MG63 (cell line): ENCODE measurements at regions not wholly inside any gene's neighbourhood (a gene's known extent, or its start where the extent isn't known, plus 50 kb on each side); places are given as distances from the start of the nearest gene placed in this dataset.
A peak's percentile ranks its signal among the peaks of the same experiment; 100 is the strongest.
"Not testable (repeated sequence)": the region's sequence is repeated elsewhere in the genome, so short reads cannot be mapped to it uniquely, and the experiment has no call there.

Source experiments
- DNase-seq: peaks from one replicate; pipeline ENCODE4 v3.0.0-alpha.2; 2020
- H3K27me3 ChIP-seq: fragments of 250-450 bp; sonication (Bioruptor Pico); 2 replicates; pipeline ENCODE4 v1.5.1; 2020; ENCODE audit warnings: mild to moderate bottlenecking, moderate library complexity
- H3K36me3 ChIP-seq: fragments of 250-450 bp; sonication (Bioruptor Pico); 2 replicates; pipeline ENCODE4 v1.5.1; 2020; ENCODE audit warnings: mild to moderate bottlenecking, moderate library complexity
- H3K4me3 ChIP-seq: fragments of 250-450 bp; sonication (Bioruptor Pico); 2 replicates; pipeline ENCODE4 v1.5.1; 2020; ENCODE audit warnings: mild to moderate bottlenecking, moderate library complexity
- H3K9me3 ChIP-seq: fragments of 250-450 bp; sonication (Bioruptor Pico); 2 replicates; pipeline ENCODE4 v1.5.1; 2020; ENCODE audit warnings: mild to moderate bottlenecking, moderate library complexity

DNA sequence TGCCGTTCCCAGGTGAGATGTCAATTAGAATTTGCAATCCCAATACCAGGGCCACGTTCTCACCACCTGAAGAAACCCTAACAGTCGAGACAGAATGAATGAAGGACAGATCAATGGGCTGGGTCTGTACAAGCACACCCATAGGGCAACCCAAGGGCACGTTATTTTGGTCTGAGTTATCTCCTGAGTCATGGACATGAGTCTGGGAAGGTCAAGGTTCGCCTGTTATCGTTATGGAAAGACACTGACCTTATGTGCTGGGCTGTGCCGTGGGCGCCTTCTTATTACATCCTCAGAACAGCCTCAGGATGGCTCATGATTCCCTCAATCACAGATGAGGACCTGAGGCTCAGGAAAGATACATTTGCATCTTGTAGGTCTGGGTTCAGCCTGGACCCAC, 175.0 kb upstream of the SULF2 start:
- H3K4me3 ChIP-seq = no peak overlapping the region
- no peaks in the 10 kb centered on the region for H3K27me3 ChIP-seq
- no peaks in the 10 kb centered on the region for H3K36me3 ChIP-seq
- DNase-seq = no peak
- H3K9me3 ChIP-seq = no peaks in the 10 kb centered on the region

DNA sequence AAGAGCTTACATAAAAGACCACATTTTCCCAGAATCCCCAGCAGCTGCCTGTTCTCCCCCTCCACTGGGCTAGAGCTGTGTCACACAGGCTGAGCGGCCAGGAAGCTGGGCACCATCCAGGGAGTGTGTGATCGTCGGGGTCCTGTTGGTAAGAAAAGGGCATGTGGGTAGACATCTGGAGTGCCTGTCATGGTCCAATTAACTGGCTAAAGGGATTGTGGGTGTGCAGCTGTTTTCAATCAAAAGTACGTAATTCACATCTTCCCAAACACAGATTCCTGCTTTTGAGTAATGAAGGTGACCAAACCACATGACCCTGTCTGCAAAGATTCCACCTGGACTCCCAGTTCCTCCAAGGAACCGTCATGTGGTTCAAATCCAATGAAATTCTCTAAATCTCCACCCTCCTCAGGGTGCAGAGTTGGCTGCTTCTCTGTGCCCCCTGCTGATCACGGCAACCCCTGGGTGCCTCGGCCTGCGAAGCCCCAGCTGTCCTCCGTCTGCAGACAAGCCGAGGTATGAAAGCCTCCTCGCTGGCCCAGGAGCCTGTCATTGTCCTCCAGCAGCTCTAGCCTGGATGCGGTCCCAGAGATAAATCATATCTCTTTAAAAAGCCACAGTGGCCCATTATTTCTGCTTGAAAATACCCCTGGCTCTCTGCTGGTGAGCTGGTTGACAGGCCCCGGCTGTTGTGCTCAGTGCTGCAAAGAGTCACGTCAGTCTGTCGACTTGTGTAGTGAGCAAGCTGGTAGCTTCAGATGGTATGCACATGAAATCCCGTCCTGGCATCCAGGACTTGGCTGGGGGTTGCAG, 172.9 kb upstream of the SULF2 start:
- H3K27me3 ChIP-seq, H3K4me3 ChIP-seq, H3K36me3 ChIP-seq, H3K9me3 ChIP-seq: not testable (repeated sequence)
- DNase-seq = peak; percentile 81

DNA sequence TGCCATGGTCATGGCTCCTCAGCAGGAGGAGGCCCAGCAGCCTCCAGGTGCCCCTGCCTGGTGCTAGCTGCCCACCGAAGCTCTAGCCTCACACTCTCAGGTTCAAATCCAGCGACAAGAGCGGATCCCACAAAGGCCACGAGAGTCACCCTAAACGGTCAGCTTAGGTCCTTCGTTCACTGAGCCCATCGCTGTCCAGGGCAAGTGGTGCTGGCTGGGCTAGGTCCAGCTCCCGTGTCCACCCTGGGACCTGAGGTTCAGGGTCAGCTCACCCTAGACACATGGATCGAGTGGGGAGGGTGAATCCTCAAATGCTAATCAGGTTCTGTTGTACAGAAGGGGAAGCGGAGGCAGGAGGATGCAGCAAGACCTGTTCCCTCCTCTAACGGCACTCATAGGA, 171.9 kb upstream of the SULF2 start:
- H3K9me3 ChIP-seq = no peaks in the 10 kb centered on the region
- no peak overlapping the region for H3K4me3 ChIP-seq
- H3K36me3 ChIP-seq = no peaks in the 10 kb centered on the region
- no peak for DNase-seq
- no peaks in the 10 kb centered on the region for H3K27me3 ChIP-seq

DNA sequence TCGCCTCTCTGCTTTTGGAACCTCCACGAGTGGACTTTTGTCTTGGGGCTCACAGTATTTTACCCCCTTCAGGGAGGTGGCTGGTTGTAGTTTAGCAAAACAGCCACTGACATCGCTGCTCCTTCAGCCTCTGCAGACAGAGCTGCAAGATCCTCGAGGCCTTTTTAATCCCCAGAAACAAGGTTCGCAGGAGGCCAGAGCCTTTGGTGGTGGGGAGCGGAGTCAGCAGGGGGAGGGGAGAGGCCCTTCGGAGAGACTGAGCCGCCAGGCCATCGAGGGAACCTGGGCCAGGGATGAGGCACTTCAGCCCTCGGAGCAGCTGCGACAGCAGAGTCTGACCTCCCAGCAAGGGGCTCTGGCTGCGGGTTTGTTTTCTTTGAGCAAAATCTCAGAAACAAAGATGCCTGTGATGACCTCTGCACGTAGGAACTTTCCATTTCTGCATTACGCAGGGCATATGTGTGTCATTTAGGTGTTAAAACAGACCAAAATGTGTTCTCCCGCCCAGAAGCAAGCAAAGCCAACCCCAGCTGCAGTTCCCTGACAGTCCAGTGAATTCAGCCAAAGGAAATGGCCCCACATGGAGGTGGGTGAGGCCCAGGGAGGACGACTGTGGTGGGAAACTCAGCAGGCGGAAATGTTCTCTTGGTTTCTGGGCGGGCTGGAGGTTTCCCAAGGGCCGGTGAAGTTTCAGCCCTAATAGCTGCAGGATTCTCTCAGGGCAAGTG, 171.2 kb upstream of the SULF2 start:
- no peak for DNase-seq
- H3K9me3 ChIP-seq = no peaks in the 10 kb centered on the region

DNA sequence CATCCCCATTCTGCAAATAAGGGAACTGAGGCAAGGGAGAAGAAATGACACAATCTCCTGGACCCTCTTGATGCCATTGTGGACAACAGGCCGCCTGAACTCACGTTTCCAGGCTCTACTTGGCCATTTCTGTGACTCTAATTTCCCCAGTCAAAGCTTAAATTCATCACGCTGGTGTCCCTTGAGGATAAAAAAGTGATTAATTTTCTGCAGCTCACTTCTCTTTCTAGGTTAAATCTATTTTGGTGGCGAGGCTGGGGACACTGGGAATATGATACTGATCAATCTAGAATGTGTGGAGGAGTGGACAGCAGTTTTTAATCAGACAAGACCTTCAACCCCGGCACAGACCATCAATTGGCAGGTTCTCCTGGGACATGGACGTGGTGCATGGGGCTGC, 168.2 kb upstream of the SULF2 start:
- H3K4me3 ChIP-seq = no peak overlapping the region
- no peak for DNase-seq
- no peaks in the 10 kb centered on the region for H3K9me3 ChIP-seq

More for the DNA sequence above, 171.2 kb upstream of the SULF2 start:
- no peak overlapping the region for H3K4me3 ChIP-seq
- H3K27me3 ChIP-seq = no peaks in the 10 kb centered on the region
- no peaks in the 10 kb centered on the region for H3K36me3 ChIP-seq

DNA sequence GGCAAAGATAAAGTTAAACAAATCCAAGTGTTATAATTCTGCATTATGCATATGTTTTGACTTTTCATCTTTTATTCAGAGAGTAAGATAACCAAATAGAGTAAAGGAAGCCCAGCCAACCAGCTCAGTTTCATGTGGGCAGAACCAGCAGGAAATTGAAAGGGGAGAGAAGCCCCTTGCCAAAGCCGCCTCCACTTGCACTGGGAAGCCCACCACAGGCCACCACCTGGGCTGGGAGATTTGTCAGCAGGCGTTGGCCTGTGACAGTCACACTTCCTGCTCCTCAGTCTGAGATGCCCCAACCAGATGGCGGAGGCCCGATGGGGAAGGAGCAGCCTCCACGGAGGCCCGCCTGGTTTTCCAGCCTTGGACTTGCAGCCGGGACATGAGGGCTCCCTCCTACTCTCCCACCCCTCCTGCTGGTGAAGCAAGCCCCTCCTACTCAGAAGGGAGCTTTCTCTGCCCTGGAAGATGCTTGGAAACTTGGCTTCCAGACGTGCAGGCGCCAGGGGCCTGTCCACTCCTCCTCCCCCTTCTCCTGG, 166.8 kb upstream of the SULF2 start:
- no peaks in the 10 kb centered on the region for H3K9me3 ChIP-seq
- no peak overlapping the region for H3K4me3 ChIP-seq
- H3K27me3 ChIP-seq = no peaks in the 10 kb centered on the region; the same call in 1 of the 2 replicates
- no peaks in the 10 kb centered on the region for H3K36me3 ChIP-seq
- no peak for DNase-seq

More for the DNA sequence above, 168.2 kb upstream of the SULF2 start:
- H3K27me3 ChIP-seq = no peaks in the 10 kb centered on the region
- no peaks in the 10 kb centered on the region for H3K36me3 ChIP-seq

DNA sequence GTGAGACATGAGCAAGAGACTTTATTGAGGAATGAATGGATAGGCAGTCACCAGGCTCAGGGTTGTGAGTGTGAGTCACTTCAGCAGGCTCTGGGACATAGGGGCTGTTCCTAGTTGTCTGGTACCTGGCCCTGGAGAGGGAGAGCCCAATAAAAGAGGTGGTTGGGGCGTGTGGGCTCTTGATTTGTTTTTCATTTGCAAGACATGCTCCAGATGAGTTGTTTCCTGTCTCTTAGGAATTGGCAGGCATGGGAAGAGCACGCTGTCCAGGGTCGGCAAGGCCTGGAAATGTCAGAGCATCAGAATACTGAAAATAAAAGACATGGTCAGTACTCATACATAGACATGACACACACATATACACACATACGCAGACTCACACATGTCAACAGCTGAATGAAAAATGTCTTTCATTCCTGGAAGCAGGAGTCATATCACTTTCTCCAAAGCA, 166.3 kb upstream of the SULF2 start:
- Histone ChIP-seq H3K27me3 (no peaks in the 10 kb centered on the region; the same call in none of the 2 replicates), H3K9me3 (no peaks in the 10 kb centered on the region), H3K36me3 (no peaks in the 10 kb centered on the region), H3K4me3 (no peak overlapping the region)
- DNase-seq = peak; percentile 51

DNA sequence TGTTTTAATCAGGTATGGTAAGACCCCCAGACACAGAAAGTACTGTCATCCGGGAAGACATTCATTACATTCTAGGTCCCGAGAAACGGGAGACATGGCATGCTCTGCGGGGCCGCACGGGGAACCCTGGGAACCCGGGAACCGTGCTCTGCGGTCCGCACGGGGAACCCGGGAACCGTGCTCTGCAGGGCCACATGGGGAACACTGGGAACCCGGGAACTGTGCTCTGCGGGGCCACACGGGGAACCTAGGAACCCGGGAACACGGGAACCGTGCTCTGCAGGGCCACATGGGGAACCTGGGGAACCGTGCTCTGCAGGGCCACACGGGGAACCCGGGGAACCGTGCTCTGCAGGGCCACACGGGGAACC, 165.6 kb upstream of the SULF2 start:
- no peak for DNase-seq
- Histone ChIP-seq H3K9me3 (no peaks in the 10 kb centered on the region), H3K36me3 (no peaks in the 10 kb centered on the region), H3K4me3 (no peak overlapping the region), H3K27me3 (no peaks in the 10 kb centered on the region; the same call in none of the 2 replicates)

DNA sequence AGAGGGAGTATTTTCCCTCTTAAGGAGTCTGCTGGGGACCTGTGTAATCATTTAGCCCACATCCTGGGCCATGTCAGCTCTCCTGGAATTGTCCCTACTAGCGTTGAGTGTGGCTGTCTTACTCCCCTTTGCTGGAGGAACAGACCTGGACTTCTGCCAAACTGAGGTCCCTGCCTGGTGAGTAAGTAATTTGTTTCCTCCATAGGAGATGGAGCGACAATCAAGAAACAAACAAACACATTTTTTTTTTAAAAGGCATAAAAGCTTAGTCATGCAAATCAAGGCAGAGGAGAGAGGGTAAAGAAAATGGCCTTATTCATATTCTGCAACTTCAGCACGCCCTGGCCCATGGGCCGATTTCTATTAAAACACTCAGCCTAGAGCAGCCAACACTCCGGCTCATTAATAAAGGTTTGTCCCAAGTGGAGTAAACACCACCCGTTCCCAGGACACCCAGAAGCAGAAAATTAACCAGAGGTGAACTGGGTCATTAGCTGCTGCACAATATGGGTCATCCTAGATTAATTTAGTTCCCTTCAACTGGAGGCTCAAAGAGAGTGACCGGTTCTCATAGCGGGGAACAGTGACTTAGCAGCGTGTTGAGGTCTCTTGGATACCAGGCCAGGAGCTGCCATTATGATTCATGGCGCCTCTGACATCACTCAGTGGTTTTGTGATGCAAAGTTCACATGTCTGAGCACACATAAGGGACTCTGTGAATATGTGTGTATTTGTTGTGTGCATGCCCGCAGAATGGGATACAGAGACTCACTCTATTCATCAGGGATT, 165.0 kb upstream of the SULF2 start:
- Histone ChIP-seq H3K9me3 (no peaks in the 10 kb centered on the region), H3K36me3 (no peaks in the 10 kb centered on the region), H3K4me3 (no peak overlapping the region), H3K27me3 (no peaks in the 10 kb centered on the region; the same call in none of the 2 replicates)
- peak; percentile 69 for DNase-seq

DNA sequence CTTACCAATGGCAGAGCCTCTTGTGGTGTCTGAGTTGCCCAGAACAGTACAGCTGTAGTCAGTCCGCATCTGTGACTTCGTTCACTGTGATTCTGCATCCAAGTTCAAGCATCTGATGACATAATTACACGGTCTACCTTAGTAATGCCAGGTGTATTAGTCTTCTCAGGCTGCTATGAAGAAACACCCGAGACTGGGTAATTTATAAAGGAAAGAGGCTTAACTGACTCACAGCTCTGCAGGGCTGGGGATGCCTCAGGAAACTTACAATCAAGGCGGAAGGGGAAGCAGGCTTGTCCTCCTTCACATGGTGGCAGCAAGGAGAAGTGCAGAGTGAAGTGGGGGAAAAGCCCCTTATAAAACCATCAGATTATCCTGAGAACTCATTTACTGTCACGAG, 163.9 kb upstream of the SULF2 start:
- Histone ChIP-seq H3K36me3 (no peaks in the 10 kb centered on the region), H3K27me3 (no peaks in the 10 kb centered on the region; the same call in none of the 2 replicates), H3K4me3 (no peak overlapping the region), H3K9me3 (no peaks in the 10 kb centered on the region)
- no peak for DNase-seq

DNA sequence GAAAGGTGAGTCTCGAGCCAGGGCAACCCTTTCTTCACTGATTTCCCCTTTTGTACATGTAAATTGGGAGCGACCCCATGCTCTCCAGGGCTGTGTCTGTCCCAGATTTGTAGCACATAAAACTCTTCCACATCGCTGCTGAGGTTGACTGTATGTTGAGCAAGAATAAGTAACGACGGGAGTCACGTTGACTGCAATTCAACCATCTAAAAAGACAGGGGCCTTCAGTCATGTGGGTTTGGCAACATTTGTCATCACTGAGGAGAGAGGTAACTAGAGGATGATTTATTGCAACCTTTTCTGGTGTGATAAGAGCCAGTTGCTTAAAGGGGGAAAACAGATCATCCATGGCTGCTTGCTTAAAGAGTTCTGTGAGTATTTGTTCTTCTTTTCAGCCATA, 159.4 kb upstream of the SULF2 start:
- Histone ChIP-seq H3K9me3 (no peaks in the 10 kb centered on the region), H3K4me3 (no peak overlapping the region), H3K27me3 (no peaks in the 10 kb centered on the region; the same call in none of the 2 replicates), H3K36me3 (no peaks in the 10 kb centered on the region)
- no peak for DNase-seq

DNA sequence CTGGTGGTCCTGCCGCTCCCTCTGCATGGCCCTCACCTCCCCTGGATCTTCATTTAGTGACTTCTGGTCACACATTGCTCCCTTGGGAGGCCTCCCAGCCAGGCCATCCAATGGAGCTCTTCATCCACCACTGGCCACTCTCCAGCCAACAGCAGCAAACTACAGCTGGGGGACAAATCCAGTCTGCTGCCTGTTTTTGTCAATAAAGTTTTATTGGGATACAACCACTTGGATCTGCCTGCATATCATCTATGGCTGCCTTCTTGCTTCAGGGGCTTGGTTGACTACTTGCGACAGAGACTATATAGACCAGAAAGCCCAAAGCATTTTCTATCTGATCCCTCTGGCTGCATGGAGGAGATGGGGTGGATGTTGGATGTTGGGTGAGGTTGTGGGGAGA, 156.6 kb upstream of the SULF2 start:
- no peak overlapping the region for H3K4me3 ChIP-seq
- no peaks in the 10 kb centered on the region for H3K36me3 ChIP-seq
- no peaks in the 10 kb centered on the region for H3K9me3 ChIP-seq
- H3K27me3 ChIP-seq = peaks cover 5% of the 10 kb centered on the region
- no peak for DNase-seq

DNA sequence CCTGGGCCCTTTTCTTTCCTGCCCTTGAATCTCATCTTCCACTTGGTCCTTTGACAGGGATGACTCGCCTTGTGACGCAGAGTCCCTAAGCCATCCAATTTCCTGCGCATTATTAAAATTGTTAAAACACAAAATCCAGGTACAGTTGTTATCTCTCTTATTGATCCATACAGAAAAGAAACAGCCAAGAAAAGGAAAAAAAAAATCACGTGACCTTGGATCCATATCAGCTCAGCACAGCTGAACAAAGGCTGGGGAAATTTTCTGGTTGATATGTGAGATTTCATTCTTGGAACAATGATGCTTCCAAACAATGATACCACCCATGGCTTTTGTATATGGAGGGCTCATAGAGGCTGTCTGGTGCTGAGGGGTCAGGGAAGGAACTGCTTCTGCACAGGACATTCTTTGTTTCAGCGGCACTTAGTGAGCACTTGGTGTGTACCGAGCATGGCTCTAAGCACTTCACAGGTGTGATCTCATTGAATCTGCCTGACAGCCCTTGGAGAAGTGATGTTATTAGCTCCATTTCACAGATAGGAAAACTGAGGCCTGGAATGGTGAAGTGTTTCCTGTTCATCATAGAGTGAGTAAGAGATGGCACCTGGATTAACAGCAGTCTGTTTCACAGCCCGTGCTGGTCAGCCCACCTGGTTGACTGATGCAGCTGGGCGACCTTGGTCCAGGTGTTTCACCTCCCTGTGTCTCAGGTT, 155.0 kb upstream of the SULF2 start:
- H3K4me3 ChIP-seq = no peak overlapping the region
- peaks cover 19% of the 10 kb centered on the region for H3K27me3 ChIP-seq
- no peaks in the 10 kb centered on the region for H3K9me3 ChIP-seq
- H3K36me3 ChIP-seq = no peaks in the 10 kb centered on the region
- no peak for DNase-seq

DNA sequence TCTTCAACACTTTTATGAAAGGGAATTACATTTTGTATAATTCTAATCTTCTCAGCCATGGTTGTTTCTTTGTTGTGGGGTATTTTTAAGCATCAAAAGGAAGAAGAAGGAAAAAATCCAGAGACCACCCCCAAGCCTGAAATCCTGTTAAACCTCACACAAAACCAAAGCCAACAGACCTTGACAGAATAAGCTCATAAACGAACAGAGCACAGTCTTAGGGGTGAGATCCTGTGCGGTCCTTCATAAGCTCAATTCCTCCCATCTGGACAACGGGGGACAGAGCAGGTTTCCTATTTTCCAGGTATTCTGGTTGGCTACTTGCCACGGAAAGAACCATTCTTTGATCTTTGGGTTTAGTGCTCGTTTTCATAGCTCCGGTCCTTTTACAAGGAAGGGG, 151.3 kb upstream of the SULF2 start:
- no peak for DNase-seq
- H3K9me3 ChIP-seq = no peaks in the 10 kb centered on the region
- peaks cover 32% of the 10 kb centered on the region for H3K27me3 ChIP-seq
- no peak overlapping the region for H3K4me3 ChIP-seq
- H3K36me3 ChIP-seq = no peaks in the 10 kb centered on the region

DNA sequence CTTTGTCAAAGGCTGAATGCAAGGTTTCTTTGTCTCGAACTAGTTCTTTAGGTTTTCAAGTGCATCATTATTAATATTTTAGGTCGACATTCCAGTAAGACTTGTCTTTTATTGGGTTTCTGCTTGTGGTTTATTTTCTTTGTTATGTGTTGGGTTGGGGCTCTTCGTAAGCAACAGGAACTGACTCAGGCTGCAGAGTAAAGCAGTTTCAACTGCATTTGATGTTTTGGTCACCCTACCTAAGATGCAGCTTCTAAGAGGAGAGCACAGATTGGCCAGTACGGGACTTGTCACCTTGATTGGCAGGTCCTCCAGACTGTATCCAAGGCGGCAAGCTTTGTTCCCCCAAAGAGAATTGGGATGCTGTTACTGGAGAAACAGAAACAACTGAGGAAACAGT, 149.5 kb upstream of the SULF2 start:
- Histone ChIP-seq H3K9me3 (no peaks in the 10 kb centered on the region), H3K4me3 (no peak overlapping the region), H3K36me3 (no peaks in the 10 kb centered on the region), H3K27me3 (peaks cover 32% of the 10 kb centered on the region)
- DNase-seq = no peak

DNA sequence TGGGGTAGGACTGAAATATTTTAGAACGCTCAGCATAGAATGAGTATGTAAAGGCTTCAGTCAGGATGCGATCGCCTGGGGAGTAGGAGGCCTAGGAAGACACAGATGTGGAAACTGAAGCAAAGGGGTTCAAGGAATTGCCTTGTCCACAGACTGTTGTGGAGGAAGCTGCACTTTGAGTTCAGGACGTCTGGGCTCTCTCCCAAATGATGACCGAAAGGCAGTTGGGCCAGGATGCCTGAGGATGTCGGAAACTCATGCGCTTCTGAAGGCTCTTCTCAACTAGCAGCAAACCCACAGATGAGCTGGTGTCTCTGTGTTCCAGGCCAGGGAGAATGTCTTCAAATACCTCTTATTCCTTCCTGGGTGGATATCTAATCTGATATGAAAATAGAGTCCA, 146.2 kb upstream of the SULF2 start:
- Histone ChIP-seq H3K36me3 (no peaks in the 10 kb centered on the region), H3K9me3 (peaks cover 4% of the 10 kb centered on the region), H3K4me3 (no peak overlapping the region), H3K27me3 (peaks cover 22% of the 10 kb centered on the region)
- DNase-seq = no peak
